ENCODE measurements at regions not wholly inside any gene's neighbourhood (a gene's known extent, or its start where the extent isn't known, plus 50 kb on each side); places are given as distances from the start of the nearest gene placed in this dataset.

DNA sequence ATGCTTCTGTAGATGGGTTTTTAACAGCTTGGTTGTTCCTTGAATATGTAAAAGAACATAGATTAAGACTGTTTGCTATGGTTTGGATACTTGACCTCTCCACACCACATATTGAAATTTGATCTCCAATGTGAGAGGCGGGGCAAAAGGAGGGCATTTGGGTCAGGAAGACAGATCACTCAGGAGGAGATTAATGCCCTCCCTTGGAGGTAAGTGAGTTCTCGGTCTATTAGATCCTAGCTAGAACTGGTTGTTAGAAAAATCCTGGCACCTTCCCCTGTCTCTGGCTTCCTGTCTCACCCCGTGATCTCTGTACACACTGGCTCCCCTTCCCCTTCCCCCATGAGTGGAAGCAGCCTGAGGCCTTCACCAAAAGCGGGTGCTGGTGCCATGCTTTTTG lies 281.1 kb upstream of the ANKRD55 start:
- TF ChIP-seq, protein P1, sequence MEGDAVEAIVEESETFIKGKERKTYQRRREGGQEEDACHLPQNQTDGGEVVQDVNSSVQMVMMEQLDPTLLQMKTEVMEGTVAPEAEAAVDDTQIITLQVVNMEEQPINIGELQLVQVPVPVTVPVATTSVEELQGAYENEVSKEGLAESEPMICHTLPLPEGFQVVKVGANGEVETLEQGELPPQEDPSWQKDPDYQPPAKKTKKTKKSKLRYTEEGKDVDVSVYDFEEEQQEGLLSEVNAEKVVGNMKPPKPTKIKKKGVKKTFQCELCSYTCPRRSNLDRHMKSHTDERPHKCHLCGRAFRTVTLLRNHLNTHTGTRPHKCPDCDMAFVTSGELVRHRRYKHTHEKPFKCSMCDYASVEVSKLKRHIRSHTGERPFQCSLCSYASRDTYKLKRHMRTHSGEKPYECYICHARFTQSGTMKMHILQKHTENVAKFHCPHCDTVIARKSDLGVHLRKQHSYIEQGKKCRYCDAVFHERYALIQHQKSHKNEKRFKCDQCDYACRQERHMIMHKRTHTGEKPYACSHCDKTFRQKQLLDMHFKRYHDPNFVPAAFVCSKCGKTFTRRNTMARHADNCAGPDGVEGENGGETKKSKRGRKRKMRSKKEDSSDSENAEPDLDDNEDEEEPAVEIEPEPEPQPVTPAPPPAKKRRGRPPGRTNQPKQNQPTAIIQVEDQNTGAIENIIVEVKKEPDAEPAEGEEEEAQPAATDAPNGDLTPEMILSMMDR (IDR thresholded peaks at IDR 0.05; ENCODE audit: borderline replicate concordance, control extremely low read depth, extremely low read depth, insufficient read depth, missing control alignments), result no peak
- DNase-seq (ENCODE audit: low spot score), result no peak
- in situ Hi-C loops (cut with MboI; ENCODE audit: low sequenced_read_pairs, unreplicated experiment), result no loop called here

DNA sequence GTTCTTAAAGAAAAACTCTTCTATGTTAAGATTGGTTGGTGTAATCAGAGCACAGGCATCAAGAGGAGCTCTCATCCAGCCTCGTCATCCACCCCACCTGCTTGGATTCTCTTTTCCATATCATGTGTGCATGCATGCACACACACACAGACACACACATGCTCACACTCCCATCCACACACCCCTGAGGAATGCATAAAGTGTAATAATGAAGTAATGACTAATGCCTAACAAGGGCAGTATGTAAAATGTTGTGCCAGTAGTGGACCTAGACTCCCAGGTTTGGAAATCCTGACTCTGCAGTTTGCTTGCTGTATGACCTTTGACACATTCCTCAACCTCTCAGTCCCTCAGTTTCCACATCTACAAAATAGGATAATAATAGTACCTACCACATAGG lies 280.0 kb upstream of the ANKRD55 start:
- DNase-seq (ENCODE audit: low spot score), result no peak
- in situ Hi-C loops (cut with MboI; ENCODE audit: low sequenced_read_pairs, unreplicated experiment), result no loop called here
- TF ChIP-seq, protein P1 (IDR thresholded peaks at IDR 0.05; ENCODE audit: borderline replicate concordance, control extremely low read depth, extremely low read depth, insufficient read depth, missing control alignments), result no peak

DNA sequence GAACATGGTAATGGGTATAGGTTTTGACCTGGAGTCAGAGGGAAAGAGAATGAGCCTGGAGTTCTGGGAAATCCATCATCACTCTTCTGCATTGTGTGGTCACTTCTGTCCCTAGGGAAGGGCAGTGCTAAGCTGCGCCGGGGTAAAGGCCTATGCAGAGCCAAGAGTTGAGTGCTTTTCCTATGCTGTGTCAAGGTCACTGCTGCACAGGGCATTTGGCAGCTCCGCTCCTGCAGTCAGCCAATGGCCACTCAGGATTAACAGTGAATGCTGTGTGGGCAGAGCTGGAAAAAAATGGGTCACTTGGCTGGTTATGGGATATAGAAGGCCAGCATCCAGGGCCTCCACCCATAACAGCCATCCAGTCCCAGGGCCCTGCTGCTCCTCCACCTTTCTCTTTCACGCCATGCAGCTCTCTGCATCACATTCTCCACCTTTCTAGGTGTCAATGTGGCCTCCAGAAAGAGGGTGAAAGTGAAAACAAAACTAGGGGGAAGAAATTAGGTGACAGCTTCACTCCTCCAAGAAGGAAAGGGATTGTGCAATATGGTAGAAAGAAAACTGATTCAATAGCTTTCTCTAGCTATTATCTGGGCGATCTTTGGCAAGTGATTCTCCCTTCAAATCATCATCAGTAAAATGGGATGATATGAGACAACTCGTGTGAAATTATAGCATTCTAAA lies 279.3 kb upstream of the ANKRD55 start:
- no peak for DNase-seq (ENCODE audit: low spot score)
- in situ Hi-C loops (cut with MboI; ENCODE audit: low sequenced_read_pairs, unreplicated experiment), result no loop called here

DNA sequence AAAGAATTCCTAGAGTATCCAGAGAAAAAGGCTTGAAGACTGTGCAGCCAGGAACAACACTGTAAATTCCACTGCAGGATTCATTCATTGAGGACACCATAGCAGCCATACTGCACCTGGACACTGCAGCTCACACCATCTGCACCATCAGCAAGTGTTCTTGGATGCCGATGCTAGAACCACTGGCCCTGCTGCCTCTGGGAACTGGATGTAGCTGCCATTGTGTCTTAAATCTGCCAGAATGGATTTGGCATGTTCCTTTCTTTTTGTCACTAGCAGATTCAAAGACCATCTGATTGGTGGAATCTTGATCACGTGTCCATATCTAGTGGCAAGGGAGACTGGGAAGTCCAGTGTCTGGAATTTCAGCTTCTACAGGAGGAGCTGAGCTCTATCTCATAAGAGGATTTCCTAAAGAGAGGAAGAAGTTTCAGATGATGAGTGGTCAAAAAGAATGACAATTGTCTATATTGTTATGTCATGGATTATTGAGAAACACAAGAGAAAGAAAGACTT lies 278.3 kb upstream of the ANKRD55 start:
- no peak for DNase-seq (ENCODE audit: low spot score)
- TF ChIP-seq, protein P1 (IDR thresholded peaks at IDR 0.05; ENCODE audit: borderline replicate concordance, control extremely low read depth, extremely low read depth, insufficient read depth, missing control alignments), result no peak
- in situ Hi-C loops (cut with MboI; ENCODE audit: low sequenced_read_pairs, unreplicated experiment), result no loop called here

More for the DNA sequence above, 279.3 kb upstream of the ANKRD55 start:
- TF ChIP-seq, protein P1 (IDR thresholded peaks at IDR 0.05; ENCODE audit: borderline replicate concordance, control extremely low read depth, extremely low read depth, insufficient read depth, missing control alignments), result no peak

DNA sequence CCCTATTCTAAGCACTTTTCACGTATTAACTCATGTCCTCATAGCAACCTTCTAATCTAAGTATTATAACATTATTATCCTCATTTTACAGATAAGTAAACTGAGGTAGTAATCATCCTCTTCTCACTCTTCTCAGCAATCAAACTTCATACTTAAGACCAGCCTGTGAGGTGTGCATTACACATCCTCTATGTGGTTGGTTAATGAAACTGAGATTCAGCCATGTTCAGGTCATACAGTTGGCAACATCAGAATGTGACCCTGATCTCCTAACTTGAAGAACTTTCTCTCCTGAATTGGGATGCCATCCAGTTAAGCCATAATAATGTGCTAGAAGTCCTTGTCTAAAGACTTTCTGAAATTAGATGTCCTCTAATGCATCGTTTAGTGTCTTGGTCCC lies 275.1 kb upstream of the ANKRD55 start:
- no peak for DNase-seq (ENCODE audit: low spot score)
- TF ChIP-seq, protein P1 (IDR thresholded peaks at IDR 0.05; ENCODE audit: borderline replicate concordance, control extremely low read depth, extremely low read depth, insufficient read depth, missing control alignments), result no peak
- in situ Hi-C loops (cut with MboI; ENCODE audit: low sequenced_read_pairs, unreplicated experiment), result no loop called here

DNA sequence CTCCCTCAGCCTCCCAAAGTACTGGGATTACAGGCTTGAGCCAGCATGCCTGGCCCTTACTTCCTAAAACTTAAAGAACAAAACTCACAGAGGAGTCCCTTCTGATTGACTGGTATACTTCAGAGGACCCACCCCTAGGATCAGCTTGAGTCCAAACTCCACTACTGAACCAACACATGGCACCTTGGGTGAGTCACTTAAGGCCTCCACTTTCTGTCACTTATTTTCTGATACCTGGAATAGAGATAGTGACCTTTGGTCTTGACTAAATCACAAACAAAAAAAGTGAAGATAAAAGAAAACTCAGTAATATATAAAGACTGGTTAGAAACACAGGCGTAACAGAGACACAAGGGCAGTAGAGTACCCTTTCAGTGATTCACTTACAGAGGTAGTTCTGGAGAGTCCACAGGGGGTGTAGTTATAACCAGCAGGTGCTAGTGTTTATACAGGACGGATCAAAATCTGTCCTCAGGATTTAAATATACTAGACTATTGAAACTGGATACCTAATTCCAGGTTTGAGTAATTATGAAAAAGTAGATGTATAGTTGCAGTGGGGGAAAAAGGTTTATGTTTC lies 274.3 kb upstream of the ANKRD55 start:
- in situ Hi-C loops (cut with MboI; ENCODE audit: low sequenced_read_pairs, unreplicated experiment), result no loop called here
- TF ChIP-seq, protein P1 (IDR thresholded peaks at IDR 0.05; ENCODE audit: borderline replicate concordance, control extremely low read depth, extremely low read depth, insufficient read depth, missing control alignments), result no peak
- DNase-seq (ENCODE audit: low spot score), result no peak

Measured in GM13976 (cell line).